GM12891 (cell line): ENCODE measurements at regions not wholly inside any gene's neighbourhood (a gene's known extent, or its start where the extent isn't known, plus 50 kb on each side); places are given as distances from the start of the nearest gene placed in this dataset.

Experiments used
- POLR2A ChIP-seq: IDR thresholded peaks from 2 replicates; pipeline ENCODE4 v1.6.1; 2011; ENCODE audit warnings: low read depth, low read length, control low read depth
- POLR2AphosphoS5 ChIP-seq: IDR thresholded peaks from 2 replicates; pipeline ENCODE4 v1.6.1; 2011; ENCODE audit warnings: low read depth, low read length, control low read depth
- TAF1 ChIP-seq: IDR thresholded peaks from 2 replicates; pipeline ENCODE4 v1.6.1; 2011; ENCODE audit warnings: low read depth, low read length, control low read depth

- TF ChIP-seq POLR2A (no peak), POLR2AphosphoS5 (no peak), TAF1 (no peak)
Observed at GRCh38 chr14:44029933-44030332, 477.1 kb downstream of the FSCB start.
